GM12875 (cell line): ENCODE measurements at regions not wholly inside any gene's neighbourhood (a gene's known extent, or its start where the extent isn't known, plus 50 kb on each side); places are given as distances from the start of the nearest gene placed in this dataset.

ENCODE experiments used
- H3K4me3 ChIP-seq: one replicate; pipeline ENCODE4 v1.5.1; 2011; ENCODE audit warnings: low read depth, low read length, control low read depth
- TF ChIP-seq, protein P1 (sequence below): IDR thresholded peaks from 2 replicates; pipeline ENCODE4 v1.5.1; 2011; ENCODE audit warnings: low read depth, mild to moderate bottlenecking, control low read depth, inconsistent platforms, low read length, moderate library complexity, borderline replicate concordance; ENCODE audit not compliant: insufficient read depth

DNA sequence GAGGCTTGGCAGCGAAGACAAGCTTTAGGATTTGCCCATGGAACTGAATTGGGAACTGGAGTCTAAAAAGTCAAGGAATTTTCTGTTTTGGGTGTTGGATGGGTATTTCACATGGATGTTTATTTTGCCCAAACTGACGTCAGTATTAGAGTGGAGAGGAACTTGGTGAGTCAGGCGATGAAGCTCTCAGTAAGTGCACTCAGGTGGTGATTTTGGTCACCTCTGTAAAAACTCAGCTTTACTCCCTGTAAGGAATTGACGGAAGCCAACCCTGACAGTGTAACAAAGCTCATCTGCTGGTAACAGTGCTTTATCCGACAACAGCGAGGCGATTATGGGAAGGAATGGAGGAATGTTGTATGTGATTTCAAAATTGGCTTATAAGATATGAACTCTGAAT, 77.0 kb upstream of the PGRMC2 start:
- no peak overlapping the region for H3K4me3 ChIP-seq
- TF ChIP-seq, protein P1, sequence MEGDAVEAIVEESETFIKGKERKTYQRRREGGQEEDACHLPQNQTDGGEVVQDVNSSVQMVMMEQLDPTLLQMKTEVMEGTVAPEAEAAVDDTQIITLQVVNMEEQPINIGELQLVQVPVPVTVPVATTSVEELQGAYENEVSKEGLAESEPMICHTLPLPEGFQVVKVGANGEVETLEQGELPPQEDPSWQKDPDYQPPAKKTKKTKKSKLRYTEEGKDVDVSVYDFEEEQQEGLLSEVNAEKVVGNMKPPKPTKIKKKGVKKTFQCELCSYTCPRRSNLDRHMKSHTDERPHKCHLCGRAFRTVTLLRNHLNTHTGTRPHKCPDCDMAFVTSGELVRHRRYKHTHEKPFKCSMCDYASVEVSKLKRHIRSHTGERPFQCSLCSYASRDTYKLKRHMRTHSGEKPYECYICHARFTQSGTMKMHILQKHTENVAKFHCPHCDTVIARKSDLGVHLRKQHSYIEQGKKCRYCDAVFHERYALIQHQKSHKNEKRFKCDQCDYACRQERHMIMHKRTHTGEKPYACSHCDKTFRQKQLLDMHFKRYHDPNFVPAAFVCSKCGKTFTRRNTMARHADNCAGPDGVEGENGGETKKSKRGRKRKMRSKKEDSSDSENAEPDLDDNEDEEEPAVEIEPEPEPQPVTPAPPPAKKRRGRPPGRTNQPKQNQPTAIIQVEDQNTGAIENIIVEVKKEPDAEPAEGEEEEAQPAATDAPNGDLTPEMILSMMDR: no peak

DNA sequence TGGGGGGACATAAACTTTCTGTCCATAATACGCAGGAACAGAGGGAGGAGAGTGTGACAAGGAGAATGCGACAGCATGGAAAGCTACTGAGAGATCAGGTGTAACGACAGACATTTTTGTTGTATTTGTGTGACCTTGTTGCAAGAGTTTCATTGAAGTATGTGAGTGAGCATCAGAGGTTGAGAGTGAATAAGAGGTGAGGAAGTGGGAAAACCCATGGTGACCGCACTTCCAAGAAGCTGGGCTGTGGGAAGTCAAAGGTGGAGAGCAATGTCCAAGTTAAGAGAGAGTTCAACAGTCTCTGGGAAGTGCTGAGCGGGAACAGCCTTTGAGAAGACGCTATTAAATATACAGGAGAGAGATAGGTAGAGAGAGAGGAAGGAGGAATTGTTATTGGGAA, 76.4 kb upstream of the PGRMC2 start:
- H3K4me3 ChIP-seq: no peak overlapping the region
- TF ChIP-seq, protein P1: no peak

DNA sequence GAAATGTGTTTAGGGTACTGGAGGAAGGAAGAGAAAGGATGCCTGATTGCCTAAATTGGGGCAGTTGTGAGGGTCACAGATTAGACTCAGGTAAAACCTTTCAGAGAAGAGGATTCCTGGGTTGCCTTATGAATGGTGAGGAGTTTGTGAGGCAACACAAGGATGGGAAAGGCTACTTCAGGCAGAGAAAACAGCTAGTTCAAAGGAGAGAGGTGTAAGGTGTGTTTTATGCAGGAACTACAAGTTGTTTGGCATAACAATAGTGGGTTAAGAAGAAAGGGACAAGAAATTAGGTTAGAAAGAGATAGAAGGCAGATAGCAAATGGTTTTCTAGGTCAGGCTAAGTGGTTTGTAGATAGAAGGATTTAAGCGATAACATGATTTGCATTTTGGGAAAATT, 75.1 kb upstream of the PGRMC2 start:
- TF ChIP-seq, protein P1: no peak
- H3K4me3 ChIP-seq: no peak overlapping the region

DNA sequence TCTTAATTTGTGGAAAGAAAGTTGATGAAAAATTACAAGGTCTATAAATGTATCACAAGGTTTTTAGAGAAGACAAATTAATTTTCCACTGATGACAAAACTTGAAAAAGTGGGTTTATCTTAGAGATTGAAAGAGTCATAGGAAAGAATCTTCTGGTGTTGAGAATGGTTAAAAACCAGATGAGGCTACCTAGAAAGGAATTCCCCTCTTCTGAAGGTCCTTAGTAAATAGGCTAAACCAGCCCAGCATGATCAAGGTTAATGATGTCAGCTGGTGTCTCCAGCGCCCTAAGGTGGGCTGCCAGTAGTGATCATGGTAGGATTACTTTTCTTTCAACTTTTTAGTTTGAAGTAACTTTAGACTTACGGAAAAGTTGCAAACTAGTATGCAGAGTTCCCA, 71.8 kb upstream of the PGRMC2 start:
- TF ChIP-seq, protein P1: no peak

DNA sequence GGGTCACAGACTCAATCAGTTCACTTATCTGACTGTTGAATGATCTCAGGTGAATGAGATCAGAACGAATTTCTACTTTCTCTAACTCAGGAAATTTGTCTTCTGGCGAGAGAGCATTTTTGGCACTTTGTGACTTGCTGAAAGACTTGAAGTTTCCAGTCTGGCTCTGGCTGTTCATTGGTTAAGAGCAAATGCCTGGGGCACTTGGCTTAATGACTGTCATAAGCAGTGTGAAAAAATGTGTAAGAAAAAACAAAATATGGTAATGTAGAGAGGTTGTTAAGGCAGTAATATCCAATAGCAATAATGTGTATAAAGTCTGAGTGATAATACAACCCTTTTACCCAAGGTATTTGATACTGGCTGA, 71.3 kb upstream of the PGRMC2 start:
- no peak overlapping the region for H3K4me3 ChIP-seq
- TF ChIP-seq, protein P1: no peak

More for the DNA sequence above, 71.8 kb upstream of the PGRMC2 start:
- no peak overlapping the region for H3K4me3 ChIP-seq

DNA sequence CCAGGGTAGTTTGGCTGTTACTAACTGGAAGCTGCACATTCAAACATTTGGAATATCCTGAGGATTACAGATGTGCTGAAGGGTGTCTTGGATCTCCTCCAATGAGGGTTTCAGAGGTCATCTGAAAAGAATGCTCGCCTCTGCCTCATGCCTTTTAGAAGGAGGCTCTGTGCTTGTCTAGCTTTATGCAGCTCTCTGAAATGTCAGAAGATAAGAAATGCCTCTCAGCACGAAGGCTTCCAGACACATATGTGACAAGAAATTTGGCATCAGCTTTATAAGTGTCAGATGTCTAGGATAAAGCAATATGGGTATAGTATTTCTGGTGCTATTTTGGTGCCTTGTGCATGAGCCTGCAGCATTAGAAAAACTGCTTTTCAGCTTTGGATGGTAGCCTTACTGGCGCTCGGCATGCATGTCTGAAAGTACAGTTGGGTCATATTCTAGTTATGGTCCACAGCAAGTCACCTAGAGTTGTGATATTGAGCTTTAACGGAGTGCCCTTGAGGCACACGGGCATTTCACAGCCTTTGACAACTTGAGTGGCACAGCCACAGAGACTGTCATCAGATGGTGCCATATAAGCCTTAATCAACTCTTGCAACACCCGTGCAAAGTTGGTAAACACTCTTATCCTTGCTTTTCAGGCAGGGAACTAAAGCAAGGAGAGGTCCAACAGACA, 70.8 kb upstream of the PGRMC2 start:
- H3K4me3 ChIP-seq: no peak overlapping the region
- TF ChIP-seq, protein P1: no peak

DNA sequence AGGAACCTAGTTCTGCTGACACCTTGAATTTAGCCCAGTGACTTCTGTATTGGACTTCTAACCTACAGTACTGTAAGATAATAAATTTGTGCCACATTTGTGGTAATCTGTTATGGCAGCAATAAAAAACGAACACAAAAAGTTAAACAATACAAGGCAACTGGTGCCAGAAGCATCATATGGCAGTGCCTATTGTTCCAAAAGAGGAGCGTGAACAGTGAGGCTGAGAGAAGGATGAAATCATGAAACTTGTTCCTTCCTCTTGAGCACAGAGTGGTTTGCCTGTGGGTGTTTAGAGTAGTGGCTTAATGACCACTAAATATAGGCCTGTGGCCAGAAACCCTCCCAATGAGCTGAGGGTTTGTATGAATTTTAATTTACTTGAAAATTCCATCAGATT, 69.7 kb upstream of the PGRMC2 start:
- no peak overlapping the region for H3K4me3 ChIP-seq
- TF ChIP-seq, protein P1: no peak
